Gastroesophageal sphincter (tissue), 3 donors: ENCODE measurements at regions not wholly inside any gene's neighbourhood (a gene's known extent, or its start where the extent isn't known, plus 50 kb on each side); places are given as distances from the start of the nearest gene placed in this dataset.

Experiments used
- POLR2A ChIP-seq, 2 donors: fragments of 450-650 bp; IDR thresholded peaks; one replicate each; pipeline ENCODE4 v1.6.1; 2017; ENCODE audit warnings: antibody characterized with exemption in 2 of 2, mild to moderate bottlenecking in 2 of 2, moderate library complexity in 1 of 2
- TF ChIP-seq, protein P1 (sequence below), 4 experiments: fragments of 200-600 bp in 2 of 4; fragments of 450-650 bp in 2 of 4; sonication (generic) in 1 of 4; IDR thresholded peaks; one replicate each; pipeline ENCODE4 v1.5.1; 2017 to 2019; ENCODE audit warnings: antibody characterized with exemption in 4 of 4, mild to moderate bottlenecking in 2 of 4, moderate library complexity in 2 of 4

DNA sequence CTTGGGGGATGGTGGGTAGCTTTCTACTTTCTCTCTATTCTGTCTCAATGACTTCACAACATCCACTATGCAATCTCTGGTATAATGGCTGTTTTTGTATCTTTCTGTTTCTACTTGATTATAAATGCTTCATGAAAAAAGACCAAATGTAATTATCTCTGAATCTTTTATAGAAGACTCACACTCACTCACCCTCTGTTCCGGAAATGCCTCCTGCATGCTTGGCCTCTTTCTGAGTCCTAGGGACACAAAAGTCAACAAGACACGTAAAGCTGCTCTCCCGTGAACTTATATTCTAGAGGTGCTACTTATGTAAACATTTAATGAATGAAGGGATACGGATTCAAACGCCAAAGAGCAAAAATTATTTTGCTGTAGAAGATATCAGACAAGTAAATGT is 502.2 kb upstream of the SOX11 start:
- TF ChIP-seq, protein P1, sequence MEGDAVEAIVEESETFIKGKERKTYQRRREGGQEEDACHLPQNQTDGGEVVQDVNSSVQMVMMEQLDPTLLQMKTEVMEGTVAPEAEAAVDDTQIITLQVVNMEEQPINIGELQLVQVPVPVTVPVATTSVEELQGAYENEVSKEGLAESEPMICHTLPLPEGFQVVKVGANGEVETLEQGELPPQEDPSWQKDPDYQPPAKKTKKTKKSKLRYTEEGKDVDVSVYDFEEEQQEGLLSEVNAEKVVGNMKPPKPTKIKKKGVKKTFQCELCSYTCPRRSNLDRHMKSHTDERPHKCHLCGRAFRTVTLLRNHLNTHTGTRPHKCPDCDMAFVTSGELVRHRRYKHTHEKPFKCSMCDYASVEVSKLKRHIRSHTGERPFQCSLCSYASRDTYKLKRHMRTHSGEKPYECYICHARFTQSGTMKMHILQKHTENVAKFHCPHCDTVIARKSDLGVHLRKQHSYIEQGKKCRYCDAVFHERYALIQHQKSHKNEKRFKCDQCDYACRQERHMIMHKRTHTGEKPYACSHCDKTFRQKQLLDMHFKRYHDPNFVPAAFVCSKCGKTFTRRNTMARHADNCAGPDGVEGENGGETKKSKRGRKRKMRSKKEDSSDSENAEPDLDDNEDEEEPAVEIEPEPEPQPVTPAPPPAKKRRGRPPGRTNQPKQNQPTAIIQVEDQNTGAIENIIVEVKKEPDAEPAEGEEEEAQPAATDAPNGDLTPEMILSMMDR (IDR thresholded peaks at IDR 0.05): no peak
- TF ChIP-seq POLR2A (IDR thresholded peaks at IDR 0.05): no peak
